GM19467 (cell line): ENCODE measurements at regions not wholly inside any gene's neighbourhood (a gene's known extent, or its start where the extent isn't known, plus 50 kb on each side); places are given as distances from the start of the nearest gene placed in this dataset.
"Not testable (repeated sequence)": the region's sequence is repeated elsewhere in the genome, so short reads cannot be mapped to it uniquely, and the experiment has no call there.

ENCODE experiments used
- ATAC-seq: cut with Tn5 transposase; IDR thresholded peaks from one replicate; pipeline ENCODE4 v1.9.1; 2021; ENCODE audit warnings: mild to moderate bottlenecking, moderate library complexity; ENCODE audit not compliant: unreplicated experiment

GRCh38 chrX:19229896-19230295 is 107.6 kb upstream of the ADGRG2 start:
- ATAC-seq: not testable (repeated sequence)

DNA sequence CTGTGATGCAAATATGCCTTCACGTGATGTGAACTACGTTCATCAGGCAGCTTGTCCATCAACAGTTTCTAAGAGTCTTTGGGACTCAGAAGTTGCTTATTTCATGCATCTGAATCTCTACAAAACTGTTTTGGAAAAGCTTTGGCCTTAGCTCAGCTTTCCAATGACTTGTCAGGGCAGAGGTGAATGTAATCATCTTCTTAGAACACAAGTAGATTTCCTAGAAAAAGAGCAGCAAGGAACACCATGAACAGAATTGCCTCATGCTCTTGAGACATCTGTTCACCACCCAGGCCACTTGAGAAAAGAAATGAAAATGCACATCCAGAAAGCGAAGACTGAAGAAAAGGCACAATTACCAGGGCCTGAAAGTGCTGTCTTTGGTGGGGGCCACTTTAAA is 105.8 kb upstream of the PDHA1 start:
- ATAC-seq: no peak

DNA sequence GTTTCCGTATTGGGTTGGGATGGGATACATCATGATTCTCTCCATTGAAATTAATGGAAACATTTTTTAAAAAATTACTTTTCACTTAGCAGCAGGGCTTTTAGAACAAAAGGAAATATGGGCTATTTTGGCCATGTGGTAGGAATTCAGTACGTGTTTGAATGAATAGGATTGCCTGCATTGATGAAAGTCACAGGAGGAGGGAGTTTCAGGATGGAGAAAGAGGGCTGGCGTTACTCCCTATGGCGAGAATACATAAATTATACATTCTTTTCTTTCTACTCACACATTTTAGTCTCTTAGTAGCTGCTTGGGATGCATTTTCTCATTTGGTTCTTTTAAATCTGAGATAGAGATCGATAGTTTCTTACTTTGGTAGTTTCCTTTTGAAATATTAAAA is 100.3 kb upstream of the PDHA1 start:
- ATAC-seq: no peak

- not testable (repeated sequence) for ATAC-seq
Observed at GRCh38 chrX:19244921-19245320, 98.8 kb upstream of the PDHA1 start.

DNA sequence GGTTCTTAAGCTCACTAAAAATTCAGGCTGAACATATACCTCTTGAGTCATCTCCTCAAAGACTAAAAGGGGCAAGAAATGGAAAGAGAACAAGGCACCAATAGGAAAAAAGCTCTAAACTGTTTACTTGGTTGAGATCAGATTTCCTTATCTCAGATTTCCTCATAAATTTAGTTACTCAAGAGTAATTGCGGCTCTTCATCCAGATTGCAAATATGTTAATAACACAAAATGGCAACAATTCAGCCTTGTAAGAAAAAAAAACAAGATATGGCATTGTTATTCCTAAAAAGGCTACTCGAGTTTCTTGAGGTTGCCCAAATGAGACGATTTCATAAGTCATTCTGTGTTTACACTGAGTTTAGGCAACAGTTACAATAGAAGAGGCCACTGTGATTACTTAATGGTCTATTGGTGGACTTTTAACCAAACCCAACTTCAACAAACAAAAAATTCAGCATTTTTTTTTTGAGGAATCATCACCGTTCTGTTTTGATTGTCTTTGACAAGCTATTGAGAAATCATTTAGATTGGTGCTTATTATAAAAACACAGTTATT is 97.9 kb upstream of the PDHA1 start:
- ATAC-seq: no peak

GRCh38 chrX:19256986-19257385 is 86.7 kb upstream of the PDHA1 start:
- no peak for ATAC-seq

DNA sequence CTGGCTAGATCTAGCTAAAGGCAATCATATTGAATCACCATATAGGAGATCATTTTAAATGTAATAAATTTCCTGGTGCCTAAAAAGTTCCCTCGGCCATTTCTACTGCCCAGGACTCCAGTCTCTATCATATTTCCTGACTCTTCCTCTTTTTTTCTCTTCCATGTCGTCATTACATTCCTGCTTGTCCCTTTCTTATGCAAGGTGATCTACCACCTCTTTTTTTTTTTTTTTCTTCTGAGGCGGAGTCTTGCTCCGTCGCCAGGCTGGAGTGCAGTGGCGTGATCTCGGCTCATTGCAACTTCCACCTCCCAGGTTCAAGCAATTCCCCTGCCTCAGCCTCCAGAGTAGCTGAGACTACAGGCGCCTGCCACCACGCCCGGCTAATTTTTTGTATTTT is 82.7 kb upstream of the PDHA1 start:
- not testable (repeated sequence) for ATAC-seq

GRCh38 chrX:19270727-19271126 is 73.0 kb upstream of the PDHA1 start:
- ATAC-seq: no peak

DNA sequence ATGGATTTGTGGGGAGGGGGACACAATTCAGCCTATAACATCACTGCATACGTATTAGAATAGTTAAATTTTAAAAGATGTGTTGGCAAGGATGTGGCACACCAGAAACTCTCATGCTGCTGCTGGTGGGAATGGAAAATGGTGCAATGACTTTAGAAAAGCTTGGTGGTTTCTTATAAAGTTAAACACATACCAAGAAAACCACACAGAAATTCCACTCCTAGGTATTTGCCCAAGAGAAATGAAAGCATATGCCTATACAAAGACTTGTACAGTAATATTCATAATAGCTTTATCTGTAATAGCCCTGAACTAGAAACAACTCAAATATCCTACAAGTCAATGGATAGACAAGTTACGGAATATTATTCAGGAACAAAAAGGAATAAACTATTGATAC is 71.3 kb upstream of the PDHA1 start:
- no peak for ATAC-seq

GRCh38 chrX:19280636-19281035 is 63.1 kb upstream of the PDHA1 start:
- ATAC-seq: no peak

DNA sequence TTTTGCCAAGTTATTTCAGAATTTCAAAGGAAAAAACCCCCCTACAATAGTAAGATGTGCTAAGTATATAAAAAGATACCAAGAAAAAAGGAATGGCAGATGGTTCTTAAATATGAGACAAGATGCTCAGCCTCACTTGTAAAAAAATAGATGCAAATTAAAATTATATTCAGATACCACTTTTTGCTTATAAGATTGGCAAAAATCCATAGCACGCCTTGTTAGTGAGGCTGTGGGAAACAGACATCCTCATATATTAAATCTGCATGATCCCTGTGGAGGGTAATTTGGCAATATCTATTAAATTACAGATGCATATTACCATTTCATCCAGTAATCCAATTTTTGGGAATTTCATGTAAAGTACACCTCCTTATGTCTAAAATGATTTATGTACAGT is 62.5 kb upstream of the PDHA1 start:
- ATAC-seq: no peak

- ATAC-seq: no peak
Observed at GRCh38 chrX:19283597-19284339, 60.0 kb upstream of the PDHA1 start.

DNA sequence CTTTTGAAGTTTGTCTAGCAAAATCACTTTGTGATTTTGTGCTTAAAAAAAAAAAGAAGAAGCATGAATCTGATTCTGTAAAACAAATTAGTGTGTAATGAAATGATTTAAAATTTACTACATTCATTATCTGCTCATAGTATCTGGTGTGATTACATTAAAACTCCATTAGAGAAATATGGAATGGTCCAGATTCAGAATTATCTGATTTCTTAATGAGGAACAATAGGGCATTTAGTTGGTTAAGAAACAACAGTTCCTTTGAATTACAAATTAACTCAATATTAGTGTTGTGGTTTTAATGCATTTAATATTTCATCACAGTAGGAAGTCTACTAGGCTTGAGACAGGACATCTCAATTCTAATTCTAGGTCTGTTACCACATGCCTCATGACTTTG is 57.9 kb upstream of the PDHA1 start:
- no peak for ATAC-seq

DNA sequence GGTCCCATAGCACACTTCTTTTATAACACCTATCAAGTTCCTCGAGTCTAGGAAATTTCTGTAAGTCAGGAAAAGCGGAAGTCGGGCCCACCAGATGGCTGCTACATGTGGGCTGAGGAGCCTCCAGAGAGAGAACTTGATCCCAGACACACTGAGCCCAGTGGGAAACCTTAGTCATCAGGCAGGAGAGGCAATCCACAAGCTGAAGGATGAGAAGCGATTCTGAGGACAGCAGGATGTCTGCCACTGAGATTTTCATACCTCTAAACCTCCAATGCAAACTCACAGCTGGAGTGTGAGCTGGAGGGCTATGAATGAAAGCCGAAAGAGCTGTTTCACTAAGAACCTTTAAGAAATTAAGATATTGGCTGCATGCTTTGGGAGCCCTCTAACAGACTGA is 52.6 kb upstream of the PDHA1 start:
- no peak for ATAC-seq

GRCh38 chrX:19293606-19294325 is 50.0 kb upstream of the PDHA1 start:
- ATAC-seq: no peak
